GM23338 (cell line): ENCODE measurements at regions not wholly inside any gene's neighbourhood (a gene's known extent, or its start where the extent isn't known, plus 50 kb on each side); places are given as distances from the start of the nearest gene placed in this dataset.

ENCODE experiments used
- CTCF ChIP-seq, 2 experiments: fragments of 200-600 bp in 1 of 2; sonication (generic) in 1 of 2; conservative IDR thresholded peaks; 2 replicates each; pipeline versions ENCODE4 v1.5.1 to v1.6.1; 2016 to 2017; ENCODE audit warnings: antibody characterized with exemption in 2 of 2, low read depth in 2 of 2, mild to moderate bottlenecking in 2 of 2, moderate library complexity in 1 of 2
- EZH2 ChIP-seq: fragments of 200-600 bp; sonication (generic); IDR thresholded peaks from one replicate; pipeline ENCODE4 v1.8.0; 2017; ENCODE audit warnings: antibody characterized with exemption, mild to moderate bottlenecking, low read depth; ENCODE audit not compliant: unreplicated experiment
- EZH2phosphoT487 ChIP-seq: fragments of 200-600 bp; sonication (generic); IDR thresholded peaks from one replicate; pipeline ENCODE4 v1.8.1; 2018; ENCODE audit warnings: antibody characterized with exemption; ENCODE audit not compliant: unreplicated experiment
- POLR2AphosphoS5 ChIP-seq: IDR thresholded peaks from 2 replicates; pipeline ENCODE4 v1.6.1; 2016; ENCODE audit warnings: antibody characterized with exemption, low read depth
- REST ChIP-seq: IDR thresholded peaks from one replicate; pipeline ENCODE4 v1.6.1; 2018; ENCODE audit warnings: antibody characterized with exemption; ENCODE audit not compliant: unreplicated experiment

DNA sequence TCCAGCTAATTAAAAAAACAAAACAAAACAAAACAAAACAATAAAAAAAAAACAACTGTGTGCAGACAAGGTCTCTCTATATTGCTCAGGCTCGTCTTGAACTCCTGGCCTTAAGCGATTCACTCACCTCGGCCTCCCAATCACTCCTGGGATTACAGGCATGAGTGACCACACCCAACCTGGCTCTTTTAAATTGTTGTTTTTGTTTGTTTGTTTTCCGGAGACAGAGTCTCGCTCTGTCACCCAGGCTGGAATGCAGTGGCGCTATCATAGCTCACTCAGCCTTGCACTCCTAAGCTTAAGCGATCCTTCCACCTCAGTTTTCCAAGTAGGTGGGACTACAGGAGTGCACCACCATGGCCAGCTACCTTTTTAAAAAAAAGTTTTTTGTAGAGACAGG lies 201.6 kb downstream of the EN1 start:
- TF ChIP-seq CTCF (conservative IDR thresholded peaks at IDR 0.05; ENCODE audit: low read depth in 2 of 2) (no peak), REST (no peak), EZH2 (no peak), POLR2AphosphoS5 (no peak), EZH2phosphoT487 (no peak)
